ENCODE measurements at regions not wholly inside any gene's neighbourhood (a gene's known extent, or its start where the extent isn't known, plus 50 kb on each side); places are given as distances from the start of the nearest gene placed in this dataset.

GRCh38 chr1:81307786-81308185 is 492.9 kb upstream of the ADGRL2 start:
- TF ChIP-seq, protein P1, sequence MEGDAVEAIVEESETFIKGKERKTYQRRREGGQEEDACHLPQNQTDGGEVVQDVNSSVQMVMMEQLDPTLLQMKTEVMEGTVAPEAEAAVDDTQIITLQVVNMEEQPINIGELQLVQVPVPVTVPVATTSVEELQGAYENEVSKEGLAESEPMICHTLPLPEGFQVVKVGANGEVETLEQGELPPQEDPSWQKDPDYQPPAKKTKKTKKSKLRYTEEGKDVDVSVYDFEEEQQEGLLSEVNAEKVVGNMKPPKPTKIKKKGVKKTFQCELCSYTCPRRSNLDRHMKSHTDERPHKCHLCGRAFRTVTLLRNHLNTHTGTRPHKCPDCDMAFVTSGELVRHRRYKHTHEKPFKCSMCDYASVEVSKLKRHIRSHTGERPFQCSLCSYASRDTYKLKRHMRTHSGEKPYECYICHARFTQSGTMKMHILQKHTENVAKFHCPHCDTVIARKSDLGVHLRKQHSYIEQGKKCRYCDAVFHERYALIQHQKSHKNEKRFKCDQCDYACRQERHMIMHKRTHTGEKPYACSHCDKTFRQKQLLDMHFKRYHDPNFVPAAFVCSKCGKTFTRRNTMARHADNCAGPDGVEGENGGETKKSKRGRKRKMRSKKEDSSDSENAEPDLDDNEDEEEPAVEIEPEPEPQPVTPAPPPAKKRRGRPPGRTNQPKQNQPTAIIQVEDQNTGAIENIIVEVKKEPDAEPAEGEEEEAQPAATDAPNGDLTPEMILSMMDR (IDR thresholded peaks at IDR 0.05), result no peak
- TF ChIP-seq EP300 (IDR thresholded peaks at IDR 0.05), result no peak

Data from sigmoid colon (tissue), 4 donors.